LNCAP (cell line): ENCODE measurements at regions not wholly inside any gene's neighbourhood (a gene's known extent, or its start where the extent isn't known, plus 50 kb on each side); places are given as distances from the start of the nearest gene placed in this dataset.

Source experiments
- CTCF ChIP-seq: fragments of 450-650 bp; IDR thresholded peaks from 2 replicates; pipeline ENCODE4 v1.5.1; 2017; ENCODE audit warnings: mild to moderate bottlenecking

- TF ChIP-seq CTCF, result no peak
Measured at GRCh38 chr10:6838118-6838517, 258.0 kb upstream of the PRKCQ start.

DNA sequence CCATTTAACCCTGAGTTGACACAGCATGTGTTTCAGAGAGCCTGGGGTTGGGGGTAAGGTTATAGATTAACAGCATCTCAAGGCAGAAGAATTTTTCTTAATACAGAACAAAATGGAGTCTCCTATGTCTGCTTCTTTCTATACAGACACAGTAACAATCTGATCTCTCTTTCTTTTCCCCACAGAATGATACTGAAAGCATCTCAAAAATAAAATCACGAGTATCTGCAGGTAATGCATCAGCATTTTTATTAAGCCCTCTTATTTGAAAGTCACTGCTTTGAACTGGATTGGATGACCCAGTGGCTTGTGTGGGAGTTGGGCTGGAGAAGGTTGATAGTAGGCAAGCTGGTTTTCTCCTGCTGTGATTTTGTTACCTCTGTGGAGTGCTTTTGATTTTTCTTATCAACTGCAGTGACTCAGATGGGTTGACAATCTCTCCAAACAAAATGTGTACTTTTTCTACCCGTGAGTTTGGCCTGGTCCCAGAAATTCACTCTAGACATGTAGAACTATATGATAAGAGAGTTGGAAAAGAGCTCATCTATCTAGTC is 253.5 kb upstream of the PRKCQ start:
- no peak for TF ChIP-seq CTCF

DNA sequence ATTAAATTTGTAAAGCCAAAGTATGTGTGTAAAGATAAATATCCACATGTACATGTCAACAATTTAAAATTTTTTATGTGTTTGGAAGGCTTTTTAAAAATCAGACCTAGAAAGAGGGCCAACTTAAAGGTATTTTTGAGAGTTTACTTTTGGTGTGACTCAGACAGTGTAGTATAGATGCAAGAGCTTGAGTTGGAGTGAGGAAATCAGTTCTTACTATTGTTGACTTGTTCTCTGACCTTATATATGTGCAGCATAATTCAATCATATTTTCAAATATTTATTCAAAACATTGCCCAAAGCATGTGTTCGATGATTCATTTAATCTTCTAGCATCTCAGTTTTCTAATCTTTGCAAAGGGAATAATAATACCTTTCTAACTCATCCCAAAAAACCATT is 243.7 kb upstream of the PRKCQ start:
- TF ChIP-seq CTCF, result no peak

GRCh38 chr10:6819301-6819700 is 239.2 kb upstream of the PRKCQ start:
- TF ChIP-seq CTCF, result no peak

GRCh38 chr10:6817770-6818169 is 237.7 kb upstream of the PRKCQ start:
- TF ChIP-seq CTCF, result no peak

DNA sequence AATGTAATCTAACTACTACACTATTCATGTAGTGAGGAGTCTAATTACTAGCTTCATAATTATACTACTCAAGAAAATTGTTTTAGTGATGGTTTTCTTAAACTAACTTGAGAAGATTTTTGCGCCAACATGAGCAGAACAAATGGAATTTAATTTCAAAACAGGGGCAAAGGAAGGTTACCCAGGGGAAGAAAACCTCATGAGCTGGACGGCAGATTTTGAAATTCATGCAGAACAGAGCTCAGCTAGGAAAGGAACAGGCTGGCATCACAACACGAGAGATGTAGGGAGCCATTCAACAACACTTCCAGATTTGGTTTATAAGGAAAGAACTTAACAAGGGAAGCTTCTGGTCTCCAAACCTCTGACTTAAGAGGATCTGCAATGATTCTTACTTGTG is 235.3 kb upstream of the PRKCQ start:
- no peak for TF ChIP-seq CTCF

DNA sequence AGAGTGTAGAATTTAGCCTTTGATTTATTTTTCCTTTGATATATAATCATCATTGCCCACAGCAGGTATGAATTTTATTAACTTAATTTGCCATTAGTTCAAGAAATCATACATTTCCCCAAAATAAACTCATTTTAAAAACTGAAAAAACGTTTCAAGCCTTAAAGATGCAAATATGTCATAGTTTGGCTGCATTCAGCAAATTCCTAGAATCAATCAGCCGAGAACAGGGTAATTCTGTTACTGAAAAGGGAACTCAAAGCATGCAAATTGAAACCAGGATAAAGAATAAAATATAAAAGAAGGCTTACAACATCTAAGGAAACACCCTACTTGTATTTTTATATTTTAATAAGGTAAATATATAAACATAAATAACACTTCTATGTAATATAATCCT is 233.8 kb upstream of the PRKCQ start:
- no peak for TF ChIP-seq CTCF

GRCh38 chr10:6813306-6813705 is 233.2 kb upstream of the PRKCQ start:
- no peak for TF ChIP-seq CTCF
